GM21528 (cell line): ENCODE measurements at regions not wholly inside any gene's neighbourhood (a gene's known extent, or its start where the extent isn't known, plus 50 kb on each side); places are given as distances from the start of the nearest gene placed in this dataset.
A peak's percentile ranks its signal among the peaks of the same experiment; 100 is the strongest.

Experiments used
- ATAC-seq: cut with Tn5 transposase; IDR thresholded peaks from one replicate; pipeline ENCODE4 v1.9.1; 2021; ENCODE audit warnings: mild to moderate bottlenecking, moderate library complexity; ENCODE audit not compliant: unreplicated experiment, low FRiP score

DNA sequence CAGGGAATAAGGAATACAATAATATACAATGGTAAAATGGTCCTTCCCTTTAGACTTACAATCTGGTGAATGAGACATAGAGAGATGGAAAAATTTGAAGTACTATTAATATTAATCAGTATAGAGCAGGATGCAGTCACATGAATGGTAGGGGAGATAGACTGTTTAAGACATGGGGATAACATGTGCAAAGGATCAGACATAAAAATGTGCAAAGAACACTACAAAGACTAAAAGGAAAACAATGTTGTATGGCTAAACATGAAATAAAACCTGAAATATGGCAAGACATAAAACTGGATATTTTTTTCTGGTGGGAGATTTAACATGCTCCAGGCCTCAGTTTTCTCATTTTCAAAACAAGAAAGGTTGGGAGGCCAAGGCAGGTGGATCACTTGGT, 182.4 kb upstream of the DPT start:
- no peak for ATAC-seq

DNA sequence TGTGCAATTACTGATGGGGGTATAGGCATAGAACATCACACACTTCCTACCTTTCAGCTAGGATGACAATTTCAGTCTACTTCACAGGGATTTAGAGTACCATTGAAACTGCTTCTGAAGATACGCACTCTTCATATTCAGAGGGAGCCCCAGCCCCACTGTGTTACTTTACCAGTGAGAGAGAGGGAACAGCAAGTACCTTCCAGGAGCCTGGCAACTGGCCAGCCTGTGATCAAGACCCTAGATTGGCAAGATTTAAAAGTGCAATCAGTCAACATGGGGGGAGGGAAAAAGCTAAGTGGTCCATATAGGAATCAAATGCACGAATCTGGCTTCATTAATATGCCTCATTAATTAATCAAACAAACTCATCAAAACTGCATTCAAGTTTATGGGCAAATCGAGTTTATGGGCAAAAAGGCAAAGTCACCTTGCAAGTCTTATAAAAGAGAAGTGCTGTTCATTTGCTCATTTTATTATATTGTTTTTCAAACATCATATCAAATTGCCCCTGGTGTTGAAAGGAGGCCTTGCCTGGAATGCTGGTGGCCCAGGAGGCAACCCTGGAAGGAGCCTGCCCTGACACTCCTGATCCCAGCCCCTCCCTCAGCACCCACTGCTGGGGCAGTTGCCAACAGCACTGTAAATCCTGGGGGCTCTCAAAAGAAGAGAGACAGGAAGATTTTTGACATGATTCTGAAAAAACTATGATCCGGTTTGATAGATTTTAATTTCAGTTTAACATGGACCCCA, 184.9 kb upstream of the DPT start:
- ATAC-seq = no peak

DNA sequence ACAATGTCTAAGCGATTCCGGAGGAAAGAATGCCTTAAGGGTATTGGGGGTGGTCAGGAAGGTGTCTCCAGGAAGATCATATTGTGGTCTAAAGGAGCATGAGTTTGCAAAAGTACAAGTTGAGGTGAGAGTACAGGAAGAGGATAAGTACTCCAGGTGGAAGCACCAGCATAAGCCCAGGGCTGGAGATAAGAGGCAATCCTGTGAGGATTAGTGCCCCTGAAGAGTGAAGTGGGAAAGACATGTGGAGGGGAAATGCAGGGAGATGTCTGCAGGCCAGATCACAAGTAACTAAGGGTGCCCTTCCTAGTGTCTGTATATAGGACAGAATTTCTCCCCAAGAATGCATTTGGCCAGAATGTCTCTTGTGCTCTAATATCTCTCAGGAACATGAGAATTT, 188.3 kb upstream of the DPT start:
- no peak for ATAC-seq

DNA sequence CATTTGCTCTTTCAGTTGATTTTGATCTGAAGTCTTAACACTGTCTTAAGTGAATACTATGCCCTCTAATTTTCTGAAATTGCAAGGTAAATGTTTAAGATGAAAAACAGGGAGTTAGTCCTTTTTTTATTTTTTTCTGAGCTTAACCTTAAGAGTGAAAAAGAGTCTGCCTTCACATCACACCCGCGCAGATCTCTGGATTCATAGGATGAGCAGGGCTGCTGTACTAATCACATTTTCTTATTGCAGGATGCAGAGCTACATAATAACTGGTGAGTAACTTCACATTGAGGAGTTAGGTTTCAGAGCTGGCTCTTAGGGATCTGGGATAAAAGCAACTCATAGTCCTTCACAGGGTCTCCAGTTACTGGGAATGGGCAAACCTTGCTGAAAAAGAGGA, 188.7 kb upstream of the ATP1B1 start:
- no peak for ATAC-seq

DNA sequence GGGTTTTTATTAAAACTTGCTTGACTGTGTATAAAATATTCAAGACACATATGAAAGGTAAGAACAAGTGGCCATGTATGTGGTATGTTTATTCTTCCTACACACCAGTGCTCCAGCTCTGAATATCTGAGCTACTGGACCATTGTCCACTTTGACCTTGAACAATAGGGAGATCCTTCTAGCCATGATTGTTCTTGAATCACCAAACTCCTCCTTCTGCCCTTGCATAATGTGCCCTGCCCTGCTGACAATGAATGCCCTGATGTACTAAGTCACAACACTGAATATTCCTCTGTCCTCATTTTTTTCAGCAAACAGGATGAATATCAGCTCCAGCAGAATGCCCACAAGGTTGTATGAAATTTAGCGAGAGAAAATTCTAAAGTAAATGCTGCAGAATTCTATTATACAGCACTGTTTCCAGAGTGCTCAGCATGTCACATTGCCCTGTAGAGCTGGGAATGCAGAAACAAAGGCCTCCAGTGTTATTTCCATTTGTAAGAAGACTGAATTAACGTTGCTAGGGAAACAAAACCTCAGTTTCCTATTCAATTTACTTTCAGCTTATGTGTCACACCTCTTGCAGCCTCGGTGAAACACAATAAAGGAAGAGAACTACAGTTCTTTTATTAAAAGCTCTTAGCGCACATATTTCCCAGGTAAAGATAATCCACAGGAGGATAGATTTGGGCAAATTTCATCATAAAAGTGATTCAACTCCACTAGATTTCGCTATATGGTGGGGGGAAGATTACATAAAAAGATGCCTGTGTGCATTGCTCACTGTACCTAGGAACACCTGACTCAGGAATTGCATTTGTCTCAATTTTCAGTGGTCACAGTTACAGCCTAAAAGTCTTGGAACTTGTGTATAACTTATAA, 187.4 kb upstream of the ATP1B1 start:
- ATAC-seq = no peak

DNA sequence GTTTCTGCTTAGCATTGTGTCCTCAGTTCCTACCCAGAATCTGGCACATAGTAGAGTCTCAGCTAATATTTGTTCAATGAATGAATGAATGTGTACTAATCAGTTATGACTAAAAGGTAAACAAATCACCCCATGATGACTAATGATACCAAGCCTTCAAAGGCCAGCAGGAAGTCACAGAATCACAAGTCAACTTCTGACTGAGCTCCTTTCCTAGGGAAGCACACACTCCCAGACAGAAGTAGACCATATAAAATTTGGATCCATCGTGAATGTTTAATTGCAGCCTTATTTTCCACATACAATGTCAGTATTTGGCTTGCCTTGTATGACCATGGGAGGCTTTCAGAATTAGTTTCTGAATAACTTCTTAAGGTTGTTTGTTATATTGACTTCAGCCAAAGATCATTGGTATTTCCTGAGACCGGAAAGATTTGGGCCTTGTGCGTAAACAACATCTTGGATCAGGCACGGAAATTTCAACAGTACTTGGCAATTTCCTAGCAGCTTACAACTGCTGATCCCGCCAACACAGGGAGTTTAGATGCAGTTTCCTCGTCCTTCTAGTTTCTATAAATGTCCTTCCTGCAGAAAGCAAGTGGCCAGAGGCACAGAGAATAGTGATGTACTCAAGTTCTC, 185.9 kb upstream of the ATP1B1 start:
- no peak for ATAC-seq

DNA sequence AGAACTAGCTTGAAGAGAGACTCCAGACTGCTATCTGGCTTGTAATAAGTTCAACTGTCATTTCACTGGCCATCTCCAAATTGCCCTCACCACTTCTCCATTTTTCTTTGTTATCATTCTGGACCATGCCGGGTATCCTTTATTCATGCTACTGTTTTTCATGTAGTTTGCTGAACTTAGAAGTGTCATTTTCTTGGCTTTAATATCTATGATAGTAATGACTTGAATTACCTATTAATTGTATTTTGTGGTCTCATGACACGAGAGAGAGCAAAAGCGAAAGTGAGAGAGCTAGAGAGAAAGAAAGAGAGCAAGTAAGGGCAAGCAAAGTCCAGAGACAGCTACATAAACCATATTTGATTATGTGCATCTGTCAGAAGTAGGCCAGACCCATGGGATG, 184.9 kb upstream of the ATP1B1 start:
- peak; percentile 61 for ATAC-seq

DNA sequence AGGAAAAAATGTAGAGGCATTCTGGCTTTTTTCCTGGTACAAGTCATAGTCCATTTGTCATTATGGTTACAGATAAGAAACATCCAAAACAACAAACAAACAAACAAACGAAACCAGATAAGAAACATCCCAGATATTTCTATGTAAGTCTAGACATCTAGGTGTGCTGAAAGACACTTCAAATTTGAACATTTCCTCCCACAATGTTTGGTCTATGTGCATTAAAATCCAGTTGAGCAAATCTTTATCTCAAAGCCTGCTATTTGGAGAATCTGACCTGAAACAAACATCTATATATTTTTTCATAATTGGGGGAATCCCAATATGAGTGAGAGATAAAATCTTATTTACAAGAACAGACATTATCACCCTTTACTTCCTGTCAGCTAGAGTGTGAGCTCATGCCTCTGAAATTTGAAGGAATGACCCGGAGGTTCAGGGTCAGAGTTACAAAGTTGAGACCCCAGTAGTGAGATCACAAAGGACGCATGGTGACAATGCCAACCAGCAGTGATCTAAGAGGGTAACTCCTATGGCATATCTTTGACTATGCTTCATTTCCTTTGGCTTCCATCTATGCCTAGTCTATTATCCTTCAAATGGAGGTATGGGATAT, 182.9 kb upstream of the ATP1B1 start:
- no peak for ATAC-seq

DNA sequence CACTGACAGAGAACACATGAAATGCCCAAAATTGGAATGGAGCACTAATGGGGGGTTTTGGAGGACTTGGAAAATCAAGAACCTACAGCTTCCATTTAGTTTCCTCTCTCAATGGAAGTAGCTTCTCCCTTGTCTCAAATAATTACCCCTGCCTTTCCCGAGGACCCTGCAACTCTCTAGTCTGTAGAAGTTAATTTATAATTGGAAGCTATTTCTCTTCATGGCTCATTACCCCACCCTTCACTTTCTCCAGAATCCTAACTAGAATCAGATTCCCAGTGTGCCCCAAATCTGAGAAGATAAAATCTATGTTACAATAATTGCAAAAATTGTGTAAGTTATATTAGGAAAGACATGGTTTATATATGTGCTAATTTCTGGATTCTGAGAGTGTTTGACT, 181.5 kb upstream of the ATP1B1 start:
- no peak for ATAC-seq

DNA sequence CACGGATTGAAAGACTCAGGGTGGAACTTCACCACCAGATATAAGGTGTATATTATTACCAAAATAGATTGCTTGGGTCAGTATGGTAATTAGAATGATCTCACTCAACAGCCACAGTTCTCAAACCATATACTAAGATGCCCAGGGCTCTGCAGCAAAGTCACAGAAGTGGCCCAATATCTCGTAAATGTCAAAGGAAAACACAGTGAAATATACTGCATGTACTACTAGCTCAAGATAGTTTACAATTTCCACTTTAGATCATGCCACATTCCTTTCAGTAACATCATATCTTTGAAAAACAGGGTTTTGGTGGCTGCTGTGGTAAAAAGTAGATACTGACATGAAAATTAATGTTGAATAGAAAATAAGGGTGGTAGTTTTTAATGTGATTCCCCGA, 180.3 kb upstream of the ATP1B1 start:
- no peak for ATAC-seq

DNA sequence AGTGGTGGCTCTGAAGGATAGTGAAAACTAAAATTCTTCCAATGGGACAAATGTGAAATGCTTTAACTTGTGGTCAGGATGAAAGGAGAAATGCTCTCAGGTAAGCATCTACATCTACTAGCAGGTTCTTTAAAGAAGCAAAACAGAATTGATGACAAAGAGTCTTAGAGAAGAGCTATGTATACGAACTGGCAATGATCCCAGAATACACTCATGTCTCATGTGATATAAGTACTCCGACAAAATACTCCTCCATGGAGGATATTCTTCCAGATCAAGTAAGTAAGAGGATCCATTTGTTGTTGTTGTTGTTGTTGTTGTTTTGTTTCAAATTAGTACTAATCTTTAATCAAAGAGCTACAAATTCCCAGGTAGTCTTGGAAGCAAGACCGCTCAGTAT, 174.0 kb upstream of the ATP1B1 start:
- no peak for ATAC-seq

DNA sequence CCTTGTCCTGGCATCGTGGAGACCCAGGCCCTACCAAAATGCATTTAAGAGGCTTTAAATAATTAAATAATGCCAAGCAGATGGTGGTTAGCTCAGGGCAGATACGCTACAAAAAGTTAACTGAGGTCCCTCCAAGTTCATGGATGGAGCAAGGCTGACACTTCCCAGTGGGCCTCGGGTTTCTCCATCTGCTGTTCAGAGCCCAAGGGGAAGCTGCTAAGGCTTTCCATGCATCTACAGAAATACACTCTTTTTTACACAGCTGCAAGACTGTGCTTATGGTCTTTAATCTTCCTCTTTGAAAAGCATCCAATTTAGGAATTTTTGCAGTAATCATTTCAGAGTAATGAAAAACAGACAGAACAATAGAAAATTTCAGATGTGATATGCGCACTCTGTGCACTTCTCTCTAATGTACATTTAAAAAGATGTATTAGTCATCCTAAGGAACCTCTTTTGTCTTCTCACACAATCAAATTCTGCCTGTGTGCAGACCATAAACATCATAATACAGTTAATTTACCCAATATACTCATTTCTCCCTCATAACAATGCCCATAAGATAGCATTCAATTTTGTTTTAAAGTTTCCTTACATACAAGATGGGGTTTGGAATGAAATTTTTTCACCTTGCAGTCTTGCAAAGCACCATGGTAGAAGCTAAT, 173.2 kb upstream of the ATP1B1 start:
- ATAC-seq = no peak

DNA sequence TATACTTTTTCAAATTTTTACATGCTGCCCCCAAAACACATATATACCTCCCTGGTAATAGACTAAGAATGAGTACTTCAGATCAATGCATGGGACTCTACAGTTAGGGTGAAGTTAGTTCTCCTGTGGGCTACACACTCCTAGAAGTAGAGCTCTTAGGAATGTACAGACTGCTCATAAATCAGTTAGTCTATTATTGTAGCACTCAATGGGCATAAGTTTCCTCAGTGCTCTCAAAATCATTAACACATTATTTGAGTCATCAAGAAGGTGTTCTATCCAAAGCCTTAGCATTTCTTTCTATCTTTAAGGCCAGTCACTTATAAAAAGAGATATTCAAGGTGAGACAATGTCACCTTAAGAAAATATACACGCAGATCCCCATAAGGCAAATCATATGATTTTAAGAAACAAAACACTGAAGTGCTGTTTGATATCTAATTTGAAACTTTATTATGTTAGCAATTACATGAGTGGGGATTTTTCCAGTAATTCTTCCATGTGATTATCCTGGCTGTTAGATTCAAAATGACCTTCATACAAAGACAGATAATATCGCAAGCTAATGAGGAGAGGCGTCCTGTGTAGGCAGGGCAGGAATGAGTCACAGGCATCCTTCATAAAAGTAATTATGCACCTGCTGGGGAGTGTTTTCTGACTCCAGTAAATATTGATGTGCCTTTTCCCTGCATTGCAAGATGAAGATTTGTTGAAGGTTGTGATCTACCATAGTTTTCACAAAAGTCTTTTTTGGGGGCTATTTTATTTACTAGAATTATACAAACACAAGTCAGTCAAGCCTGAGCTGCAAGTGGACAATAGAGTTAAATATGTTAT, 167.2 kb upstream of the ATP1B1 start:
- ATAC-seq = no peak

DNA sequence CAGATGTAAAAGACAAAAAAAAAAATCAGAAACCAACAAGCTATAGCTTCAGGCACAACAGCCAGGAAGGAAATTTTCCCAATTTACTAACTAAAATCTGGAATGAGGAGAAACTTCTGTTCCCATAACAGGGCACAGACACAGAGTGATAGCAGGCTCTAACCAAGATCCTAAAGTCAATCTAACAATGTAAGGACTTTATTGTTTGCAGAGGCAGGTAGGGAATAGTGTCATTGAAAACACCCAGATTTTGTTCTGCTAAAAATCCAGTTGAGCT, 166.6 kb upstream of the ATP1B1 start:
- ATAC-seq = no peak

DNA sequence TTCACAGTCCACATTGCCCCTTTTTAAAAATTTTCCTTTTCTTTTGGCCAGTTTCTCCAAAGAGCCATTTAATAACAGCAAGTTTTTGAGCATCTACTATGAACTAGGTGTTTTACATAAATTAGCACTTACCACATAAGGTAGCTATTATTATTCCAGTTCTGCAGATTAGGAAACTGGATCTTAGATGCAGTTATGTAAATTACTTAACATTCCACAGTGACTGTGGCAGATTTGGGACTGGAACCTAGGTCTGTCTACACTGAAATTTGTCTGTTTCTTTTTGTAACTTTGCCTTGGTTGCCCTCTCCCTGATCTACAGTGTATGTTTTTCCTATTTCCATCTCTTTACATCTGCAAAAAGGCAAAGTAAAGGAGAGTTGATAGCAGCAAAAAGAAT, 164.8 kb upstream of the ATP1B1 start:
- ATAC-seq = no peak

DNA sequence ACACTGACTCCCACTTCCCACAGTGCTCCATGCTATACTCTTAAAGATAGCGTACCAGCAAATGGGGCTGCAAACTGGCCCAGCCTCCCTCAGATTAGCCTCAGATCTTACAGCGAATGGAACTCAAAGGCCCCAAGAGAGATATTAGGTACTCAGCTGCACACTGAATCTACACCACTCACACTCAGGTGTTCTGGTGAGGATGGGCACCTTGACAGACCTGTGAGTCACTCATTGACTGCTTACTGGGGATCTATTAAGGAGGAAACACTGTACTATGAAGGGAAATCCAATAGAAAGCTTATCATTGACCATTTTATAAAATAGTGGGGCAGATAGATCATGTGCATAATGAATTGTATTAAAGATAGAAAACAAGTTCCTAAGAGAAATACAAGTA, 164.3 kb upstream of the ATP1B1 start:
- no peak for ATAC-seq

DNA sequence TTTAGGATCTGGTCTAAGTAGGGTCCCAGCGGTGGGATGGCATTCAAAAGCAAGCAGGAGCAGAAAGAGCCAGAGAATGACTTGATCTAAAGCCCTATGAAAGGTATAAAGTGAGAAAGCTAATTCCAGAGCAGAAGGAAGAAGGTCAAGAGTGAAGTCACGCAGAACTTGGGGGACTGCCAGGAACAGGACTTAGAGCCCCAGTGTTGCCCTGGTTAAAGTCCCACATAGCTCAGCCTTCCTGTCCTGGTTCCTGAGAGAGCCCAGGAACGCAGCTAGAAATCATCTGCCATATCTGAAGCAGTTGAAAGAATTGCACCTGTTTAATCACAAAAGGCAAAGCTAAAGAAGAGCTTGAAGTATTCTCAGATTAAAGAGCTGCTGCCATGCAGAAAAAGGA, 160.6 kb upstream of the ATP1B1 start:
- ATAC-seq = no peak

DNA sequence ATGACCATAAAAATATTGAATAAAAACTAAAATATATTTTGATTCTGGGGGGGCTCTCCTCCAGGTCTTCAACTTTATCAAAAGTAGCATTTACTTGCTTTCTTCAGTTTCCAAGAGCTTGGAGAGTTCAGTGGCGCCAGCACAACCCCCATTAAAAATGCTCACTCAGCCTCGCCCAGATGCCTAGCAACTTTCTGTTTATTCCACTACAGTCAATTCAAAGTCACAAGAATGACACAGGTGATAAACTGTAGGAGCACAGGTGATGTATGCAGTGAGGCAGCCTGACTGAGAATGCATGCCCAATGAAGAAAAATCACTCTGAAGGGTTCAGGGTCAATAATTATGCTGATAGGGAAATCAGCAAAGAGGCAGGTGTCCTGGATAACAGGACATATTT, 159.4 kb upstream of the ATP1B1 start:
- no peak for ATAC-seq

DNA sequence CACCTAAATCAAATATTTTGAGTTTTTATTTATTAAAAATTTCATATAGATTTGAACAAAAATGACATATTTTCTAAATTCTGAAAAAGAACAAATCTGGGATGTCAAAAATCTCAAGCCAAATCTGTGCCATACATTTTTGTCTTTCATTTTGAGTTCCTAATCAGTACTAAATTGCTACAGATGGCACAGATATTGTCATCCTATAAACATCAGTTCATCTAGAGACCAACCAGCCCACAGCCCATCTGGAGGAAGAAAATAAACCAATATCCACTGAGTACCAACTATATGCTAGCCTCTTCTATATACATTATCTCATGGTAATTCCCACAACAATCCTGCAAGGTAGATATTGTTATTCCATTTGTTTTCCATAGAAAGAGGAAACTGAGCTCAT, 156.8 kb upstream of the ATP1B1 start:
- ATAC-seq = no peak

DNA sequence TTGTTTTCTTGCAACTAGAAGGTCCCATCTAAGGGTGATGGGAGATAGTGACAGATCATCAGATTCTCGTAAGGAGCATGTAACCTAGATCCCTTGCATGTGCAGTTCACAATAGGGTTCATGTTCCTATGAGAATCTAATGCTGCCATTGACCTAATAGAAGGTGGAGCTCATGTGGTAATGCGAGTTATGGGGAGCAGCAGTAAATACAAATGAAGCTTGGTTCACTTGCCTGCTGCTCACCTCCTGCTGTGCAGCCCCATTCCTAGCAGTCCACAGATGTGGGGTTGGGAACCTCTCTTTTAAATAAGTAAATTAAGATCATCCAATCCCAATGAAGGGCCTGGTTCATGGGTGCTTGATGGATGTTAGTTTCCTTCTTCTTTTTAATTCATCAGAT, 148.7 kb upstream of the ATP1B1 start:
- ATAC-seq = no peak
